Fibroblast of skin of right quadriceps (primary cell): ENCODE measurements at regions not wholly inside any gene's neighbourhood (a gene's known extent, or its start where the extent isn't known, plus 50 kb on each side); places are given as distances from the start of the nearest gene placed in this dataset.
A peak's percentile ranks its signal among the peaks of the same experiment; 100 is the strongest.

Source experiments
- DNase-seq: peaks from one replicate; pipeline ENCODE4 v3.0.0-alpha.2; 2013

DNA sequence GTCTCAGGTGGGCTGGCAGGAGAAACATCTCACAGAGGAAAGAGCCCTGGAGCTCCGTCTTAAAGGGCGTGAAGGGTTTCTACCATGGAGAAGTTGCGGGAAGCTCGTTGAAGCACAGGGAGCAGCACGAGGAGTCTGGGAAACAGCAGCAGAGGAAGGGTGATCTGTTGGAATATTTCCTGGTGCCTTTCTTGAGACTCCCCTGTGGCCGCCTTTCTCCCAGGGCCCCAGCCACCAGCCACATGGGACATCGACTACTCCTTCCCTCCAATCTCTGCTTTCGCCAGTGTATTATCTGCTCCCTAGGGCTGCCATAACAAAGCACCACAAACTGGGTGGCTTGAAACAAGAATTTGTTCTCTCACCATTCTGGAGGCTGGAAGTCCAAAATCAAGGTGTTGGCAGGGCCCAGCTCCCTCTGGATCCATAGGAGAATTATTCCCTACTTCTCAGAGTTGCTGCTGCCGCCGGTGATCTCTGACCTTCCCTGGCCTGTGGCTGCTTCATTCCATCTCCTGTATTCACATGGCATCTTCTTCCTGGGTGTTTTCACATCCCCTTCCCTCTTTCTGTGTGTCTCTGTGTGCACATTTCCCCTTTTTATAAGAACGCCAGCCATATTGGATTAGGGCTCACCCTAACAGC, 152.8 kb upstream of the GSC start:
- DNase-seq: no peak

DNA sequence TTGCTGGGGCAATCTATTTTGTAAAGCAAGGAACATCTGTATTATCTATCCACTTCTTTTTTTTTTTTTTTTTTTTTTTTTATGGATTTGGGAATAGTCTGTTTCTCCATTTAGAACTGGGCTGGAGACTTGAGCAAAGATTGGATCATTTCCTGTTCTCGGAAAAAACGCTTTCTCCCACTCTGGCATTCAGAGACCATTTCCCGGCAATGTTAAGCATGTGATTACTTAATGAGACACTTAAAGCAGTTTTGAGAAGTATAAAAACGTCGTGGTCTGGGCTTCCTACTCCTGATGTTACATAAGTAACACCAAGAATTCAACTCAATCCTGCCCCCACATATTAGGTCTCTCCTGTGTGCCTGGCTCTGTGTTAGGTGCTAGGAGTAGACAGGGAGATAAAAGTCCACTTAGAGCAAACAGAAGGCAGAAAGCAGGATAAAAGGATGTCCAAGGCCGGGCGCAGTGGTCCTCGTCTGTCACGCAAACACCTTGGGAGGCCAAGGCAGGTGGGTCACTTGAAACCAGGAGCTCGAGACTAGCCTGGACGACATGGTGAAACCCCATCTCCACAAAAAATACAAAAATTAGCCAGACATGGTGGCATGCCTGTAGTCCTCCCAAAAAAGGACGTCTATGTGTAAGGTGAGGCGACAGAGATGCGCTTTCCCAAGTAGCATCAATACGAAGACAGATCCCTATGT, 152.1 kb upstream of the GSC start:
- DNase-seq: peak; percentile 32

DNA sequence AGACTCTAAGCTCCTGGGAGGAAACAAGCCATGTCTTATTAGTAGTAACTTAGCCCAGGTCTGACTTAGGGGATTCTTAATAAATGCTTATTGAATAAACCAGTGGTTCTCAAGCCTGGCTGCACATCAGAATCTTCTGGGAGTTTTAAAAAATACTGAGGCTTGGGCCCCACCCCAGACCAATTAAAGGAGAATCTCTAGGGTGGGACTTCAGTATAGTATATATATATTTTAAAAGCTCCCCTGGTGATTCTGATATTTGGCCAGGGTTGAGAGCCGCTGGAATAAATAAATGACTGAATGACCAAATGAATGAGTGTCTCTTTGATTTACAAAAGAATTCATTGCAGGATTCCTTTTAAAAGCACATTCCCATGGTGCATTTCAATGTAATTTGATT, 151.5 kb upstream of the GSC start:
- DNase-seq: peak; percentile 8

DNA sequence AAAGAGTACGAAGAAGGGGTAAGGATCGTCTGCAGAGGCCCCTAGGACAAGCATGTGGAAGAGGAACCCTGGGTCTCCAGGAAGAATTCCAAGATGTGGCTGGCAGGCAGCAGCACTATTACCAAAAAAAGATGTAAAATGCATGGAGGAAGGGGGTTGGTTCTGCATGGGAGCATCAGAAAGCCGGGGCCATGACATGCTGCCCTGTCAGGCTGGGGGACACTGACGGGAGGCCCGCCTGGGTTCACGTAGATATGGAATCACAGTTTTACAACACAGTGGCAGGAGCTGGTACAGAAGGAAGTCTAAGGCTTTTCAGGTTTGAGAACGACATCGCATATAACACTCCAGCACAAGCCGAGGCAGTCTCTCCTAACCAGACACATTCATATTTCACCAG, 150.0 kb upstream of the GSC start:
- no peak for DNase-seq

DNA sequence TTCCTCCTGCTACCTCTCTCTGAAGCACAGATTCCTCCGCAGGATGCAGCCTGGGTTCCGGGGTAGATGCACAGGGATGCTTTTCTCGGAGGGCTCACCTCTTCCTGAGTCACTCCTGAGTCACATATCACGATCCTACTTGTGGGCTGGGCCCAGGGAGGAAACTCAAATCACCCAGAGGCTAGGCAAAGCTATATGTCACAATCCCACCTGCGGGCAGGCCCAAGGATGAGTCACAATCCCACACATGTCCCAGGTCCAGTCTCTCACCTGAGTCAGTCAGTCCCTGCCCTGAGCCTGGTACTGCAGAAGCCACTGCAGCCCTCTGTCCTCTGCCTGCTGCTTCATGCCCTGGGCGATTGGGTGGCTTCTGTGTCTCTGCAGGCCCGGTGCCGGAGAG, 149.0 kb upstream of the GSC start:
- DNase-seq: no peak

DNA sequence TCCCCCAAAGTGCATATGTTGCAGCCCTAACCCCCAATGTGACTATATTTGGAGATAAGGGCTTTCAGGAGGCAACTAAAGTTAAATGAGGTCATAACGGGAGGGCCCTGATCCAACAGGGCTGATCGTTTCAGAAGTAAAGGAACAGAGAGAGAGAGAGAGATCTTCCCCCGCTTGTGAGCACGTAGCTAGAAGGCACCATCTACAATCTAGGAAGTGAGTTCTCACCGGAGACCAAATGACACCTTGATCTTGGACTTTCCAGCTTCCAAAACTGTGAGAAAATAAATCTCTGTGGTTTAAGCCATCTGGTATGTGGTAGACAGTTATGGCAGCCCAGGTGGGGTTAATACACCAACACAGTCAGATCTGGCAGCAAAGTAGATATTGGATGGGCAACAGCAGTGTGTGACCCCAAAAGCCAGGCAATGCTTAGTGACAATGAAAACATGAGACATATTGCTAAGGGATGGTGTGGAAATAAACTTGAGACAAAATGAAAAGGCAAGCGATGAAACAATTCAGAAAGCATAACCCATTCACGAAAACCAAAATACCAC, 147.2 kb upstream of the GSC start:
- no peak for DNase-seq

DNA sequence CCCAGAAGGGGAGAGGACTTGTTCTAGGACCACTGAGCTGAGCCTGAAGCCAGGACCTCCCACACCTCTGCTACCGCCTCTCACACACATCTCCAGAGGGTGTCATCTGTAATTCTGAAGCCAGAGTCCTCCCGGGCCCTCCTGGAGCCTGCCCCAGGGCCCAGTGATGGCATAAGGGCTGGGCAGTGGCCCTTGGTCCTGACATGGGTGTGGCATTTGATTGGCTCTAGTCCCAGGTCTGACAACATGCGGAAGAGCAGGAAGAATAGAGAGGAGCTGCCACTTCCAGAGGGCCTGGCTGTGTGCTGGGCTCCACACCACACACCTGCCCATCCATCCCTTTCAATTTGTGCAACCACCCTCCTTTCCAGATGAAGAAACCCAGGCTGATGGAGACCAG, 144.3 kb upstream of the GSC start:
- DNase-seq: no peak

DNA sequence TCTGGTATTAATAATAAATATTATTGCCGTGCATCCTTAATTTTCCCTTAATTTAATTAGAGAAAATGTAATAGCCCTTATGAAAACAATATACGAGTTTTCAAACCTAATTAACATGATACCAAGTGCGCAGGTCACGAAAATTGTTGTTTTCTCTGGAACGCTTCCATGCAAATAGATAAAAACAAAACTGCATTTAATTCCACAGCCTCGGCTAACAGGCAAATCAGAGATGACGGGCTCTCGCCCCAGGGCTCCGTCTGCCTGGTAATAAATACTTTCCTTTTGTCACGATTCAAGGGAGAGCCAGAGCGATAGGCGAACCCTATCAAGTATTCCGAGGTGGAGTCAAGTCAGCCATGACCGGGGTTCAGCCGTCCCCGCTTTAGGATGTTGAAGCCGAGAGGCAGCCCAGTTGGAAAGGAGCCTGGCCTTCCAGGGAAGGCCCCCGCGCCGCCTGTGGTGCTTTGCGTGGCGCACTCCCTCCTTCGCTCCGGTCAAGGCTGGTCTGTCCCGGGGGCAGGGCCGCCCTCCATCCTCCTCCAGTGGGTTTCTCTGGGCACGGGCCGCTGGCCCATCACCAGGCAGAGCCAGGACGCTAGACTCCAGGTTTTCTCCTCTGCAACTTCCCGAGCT, 137.8 kb upstream of the GSC start:
- DNase-seq: no peak

DNA sequence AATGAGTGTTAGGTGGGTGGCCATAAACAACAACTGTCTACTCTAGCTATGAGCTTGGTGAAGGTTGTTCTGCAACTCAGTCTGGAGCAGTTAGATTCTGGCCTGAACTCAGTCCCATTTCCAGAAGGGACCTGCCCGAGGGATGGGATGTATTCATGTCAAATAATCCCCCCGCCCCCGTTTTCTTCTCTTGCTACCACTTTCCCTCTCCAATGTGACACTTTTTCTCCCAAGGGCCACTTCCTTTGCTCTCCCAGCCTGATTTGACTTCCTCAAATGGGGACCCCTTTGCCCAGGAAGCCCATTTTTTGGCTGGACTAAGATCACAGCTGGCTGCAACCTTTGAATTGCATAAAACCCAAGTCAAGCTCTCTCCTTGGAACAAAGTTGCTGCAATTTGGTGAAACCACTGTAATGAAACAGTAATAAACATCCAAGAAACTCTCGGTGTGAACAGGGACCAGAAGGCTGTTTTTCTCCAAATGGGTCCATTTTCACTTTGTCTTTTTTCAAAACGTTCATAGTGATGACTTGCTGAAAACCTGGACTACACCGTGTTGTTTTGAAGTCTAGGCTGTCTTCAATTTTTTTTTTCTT, 137.2 kb upstream of the GSC start:
- no peak for DNase-seq

DNA sequence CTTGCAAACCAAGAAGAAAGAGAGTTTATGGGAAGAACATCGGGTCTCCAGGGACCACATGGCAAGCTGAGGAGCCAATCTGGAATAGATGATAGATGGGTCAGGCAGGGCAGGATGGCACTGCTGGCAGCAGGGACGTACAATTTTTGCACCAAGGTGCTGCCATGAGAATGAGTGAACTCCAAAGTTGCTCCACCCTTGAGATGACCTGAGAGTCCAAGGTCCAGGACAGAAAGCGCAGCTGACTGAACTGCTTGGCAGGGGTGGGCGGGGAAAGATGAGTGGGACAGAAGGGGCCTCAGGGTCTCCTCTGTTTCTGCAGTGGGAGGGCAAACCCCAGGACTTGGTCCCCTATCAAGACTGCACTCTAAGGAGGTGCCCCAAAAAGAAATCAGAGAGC, 136.7 kb upstream of the GSC start:
- DNase-seq: no peak

DNA sequence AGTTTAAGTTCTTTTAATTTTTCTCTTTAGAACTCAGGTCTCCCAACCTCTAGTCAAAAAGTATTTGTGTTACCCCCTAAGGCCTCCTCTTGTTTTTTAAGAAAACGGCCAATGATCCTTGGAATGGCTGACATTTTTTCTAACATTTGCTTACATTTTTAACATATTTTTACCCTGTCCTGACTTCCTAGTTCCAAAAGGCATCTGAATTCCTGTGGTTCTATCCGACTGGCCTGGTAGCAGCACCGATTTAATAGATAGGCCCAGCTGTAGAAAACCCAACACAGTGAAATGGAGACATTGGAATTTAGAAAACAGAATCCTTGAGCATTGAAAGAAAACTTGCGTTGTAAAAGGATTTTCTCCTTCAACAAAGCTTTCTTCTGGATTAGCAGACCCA, 134.7 kb upstream of the GSC start:
- DNase-seq: peak; percentile 67

DNA sequence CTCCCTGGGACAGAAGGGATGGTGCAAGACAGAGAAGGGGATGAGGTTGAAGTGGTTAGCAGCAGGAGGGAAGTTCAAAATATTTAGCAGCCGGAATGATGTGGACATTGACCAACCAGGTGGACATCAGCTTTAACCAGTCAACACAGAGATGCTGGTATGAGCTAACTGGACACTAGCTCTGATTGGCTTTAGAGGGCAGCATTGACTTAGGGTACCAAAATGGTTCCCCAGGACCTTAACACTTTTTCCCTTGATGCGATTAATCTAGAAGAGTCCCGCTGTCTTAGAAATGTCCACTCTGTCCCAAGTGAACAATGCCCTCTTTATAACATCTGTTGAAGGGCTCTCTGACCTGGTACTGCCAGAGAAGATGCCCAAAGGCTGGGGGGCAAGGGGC, 134.0 kb upstream of the GSC start:
- DNase-seq: no peak

DNA sequence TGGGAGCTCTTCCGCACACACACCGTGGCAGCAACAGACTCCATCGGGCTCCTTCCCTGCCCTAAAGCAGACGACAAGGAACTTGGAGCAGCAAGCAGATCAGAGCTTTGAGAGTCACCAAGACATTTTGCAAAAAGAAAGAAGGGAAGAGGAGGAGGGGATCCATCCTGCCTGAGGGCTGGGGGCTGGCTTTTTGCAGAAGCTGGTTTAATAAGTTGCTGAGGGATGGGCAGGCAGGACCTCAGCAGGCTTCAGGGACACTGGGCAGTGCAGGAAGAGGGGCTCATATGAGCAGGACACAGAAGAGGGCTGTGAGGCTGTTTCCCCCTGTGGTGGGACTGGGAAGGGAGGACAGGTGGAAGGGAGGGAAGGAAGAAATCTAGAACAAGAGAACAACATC, 133.4 kb upstream of the GSC start:
- no peak for DNase-seq

DNA sequence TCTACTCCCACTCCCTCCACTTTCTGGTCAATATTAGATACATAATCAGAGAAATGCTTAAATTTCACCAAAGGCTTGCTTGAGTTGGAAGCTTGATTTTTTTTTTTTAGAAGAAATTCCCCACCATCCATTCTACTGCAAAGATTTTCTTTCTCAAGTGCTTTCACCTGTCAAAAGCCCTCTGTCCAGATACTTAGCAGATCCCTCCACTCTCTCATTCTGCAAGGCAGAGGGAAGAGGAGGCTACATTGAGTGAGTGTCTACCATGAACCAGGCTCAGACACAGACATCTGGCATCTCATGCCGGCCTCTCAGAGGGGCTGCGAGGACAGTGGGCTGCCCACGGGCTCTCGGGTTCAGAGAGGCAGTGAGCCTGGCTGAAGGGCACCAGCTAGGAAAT, 127.6 kb upstream of the GSC start:
- DNase-seq: no peak

DNA sequence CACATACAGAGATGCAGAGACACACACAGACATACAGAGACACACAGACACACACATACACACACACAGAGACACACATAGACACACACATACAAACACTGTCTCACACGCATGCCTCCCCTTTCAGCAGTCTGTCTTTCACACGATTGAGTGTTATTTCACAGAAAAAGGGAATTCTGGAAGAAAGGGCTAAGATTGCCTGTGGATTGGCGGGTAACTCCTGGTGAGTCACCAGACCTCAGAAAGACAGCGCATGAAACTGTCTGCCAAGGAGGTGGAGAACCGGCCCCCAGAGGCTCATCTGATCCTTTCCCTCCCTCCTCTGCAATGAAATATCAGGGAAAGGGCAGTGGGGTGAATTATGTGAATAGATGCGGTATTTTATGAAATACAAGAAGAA, 127.2 kb upstream of the GSC start:
- peak; percentile 60 for DNase-seq

DNA sequence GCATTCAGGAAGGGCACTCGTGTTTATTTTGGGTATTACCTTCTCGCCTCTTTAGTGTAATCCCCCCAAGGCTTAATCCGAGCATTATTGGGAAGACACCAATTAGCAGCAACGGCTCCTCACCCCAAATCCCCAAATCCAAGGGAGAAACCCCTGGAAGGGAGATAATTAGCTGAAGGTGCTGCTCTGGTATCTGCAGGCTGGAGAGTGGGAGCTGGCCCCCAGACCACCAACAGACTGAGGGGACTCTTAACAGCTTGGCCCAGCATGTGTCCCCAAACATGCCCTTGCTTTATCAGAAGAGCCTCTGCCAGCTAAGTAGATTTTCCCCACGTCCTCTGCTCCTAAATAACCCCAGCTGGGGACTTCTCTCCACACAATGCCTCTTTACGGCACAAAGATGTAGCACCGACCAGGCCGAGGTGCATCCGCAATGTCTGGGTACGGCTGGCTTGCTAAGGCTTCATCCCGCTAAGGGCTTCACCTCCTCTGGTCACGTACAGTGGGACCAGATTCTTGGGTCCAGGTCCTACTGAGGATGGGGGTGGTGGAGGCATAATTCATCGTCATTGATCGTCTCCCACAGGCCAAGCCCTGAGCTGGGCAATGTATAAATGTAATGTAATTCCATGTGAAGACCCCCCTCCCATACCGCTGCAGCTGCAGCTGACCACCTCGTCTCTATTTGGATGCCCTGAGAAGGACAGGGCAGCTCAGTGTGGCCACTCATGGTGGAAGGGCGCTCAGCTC, 123.7 kb upstream of the GSC start:
- DNase-seq: no peak

DNA sequence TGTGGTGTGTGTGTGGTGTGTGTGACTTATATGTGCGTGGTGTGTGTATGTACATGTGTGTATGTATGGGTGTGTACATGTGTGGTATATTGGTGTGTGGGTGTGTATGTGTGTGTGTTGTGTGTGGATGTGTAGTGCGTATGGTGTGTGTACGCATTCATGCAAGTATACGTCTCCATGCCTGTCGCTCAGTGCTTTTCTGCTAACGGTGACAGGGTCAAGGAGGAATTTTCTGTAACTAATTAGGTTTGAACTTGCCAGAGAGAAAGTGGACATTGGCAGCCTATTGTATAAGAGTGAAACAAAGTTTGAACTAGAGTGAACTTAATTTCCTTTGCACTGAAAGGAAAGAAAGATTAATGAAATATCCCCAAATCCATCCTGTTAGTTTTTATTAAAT, 120.9 kb upstream of the GSC start:
- DNase-seq: no peak

DNA sequence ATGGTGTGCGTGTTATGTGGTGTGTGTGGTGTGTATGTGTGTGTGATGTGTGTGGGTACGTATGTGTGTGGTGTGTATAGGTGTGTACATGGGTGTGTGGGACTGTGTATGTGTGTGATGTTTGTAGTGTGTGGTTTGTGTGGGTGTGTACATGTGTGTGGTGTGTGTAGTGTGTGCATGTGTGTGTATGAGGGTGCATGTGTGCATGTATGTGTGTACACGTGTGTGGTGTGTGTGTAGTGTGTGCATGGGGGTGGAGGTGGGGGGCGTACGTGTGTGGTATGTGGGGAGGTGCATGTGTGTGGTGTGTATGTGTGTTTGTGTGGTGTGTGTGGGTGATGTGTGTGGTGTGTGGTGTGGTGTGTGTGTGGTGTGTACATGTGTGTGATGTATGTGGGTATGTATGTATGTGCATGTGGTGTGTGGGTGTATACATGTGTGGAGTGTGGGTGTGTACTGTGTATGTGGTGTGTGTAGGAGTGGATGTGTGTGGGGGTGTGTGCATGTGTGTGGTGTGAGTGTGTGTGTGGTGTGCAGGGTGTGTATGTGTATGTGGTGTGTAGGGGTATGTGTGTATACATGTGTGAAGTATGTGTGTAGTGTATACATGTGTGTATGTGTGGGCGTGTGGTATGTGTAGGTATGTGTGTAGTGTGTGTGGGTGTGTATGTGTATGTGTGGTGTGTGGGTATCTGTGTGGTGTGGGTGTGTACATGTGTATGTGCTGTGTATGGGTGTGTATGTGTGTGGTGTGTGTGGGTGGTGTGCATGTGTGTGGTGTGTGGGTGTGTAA, 119.8 kb upstream of the GSC start:
- DNase-seq: no peak

DNA sequence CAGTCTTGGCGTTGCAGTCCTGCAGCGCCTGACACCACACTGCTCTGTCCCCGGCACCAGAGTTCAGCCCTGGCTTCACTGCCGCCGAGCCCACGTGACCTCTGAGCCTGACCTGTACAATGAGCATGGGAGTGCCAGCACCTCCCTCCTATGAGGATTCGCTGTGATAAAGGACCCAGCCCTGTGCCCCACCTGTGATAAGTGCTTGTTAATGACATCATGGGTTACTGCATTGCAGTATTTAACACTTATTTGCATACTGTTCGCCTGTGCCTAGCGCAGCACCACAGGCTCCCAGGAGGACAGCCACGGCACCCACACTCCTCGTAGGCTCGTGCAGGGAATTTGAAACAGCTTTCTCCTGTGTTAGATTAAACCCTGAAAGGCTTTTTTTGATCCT, 118.2 kb upstream of the GSC start:
- no peak for DNase-seq

DNA sequence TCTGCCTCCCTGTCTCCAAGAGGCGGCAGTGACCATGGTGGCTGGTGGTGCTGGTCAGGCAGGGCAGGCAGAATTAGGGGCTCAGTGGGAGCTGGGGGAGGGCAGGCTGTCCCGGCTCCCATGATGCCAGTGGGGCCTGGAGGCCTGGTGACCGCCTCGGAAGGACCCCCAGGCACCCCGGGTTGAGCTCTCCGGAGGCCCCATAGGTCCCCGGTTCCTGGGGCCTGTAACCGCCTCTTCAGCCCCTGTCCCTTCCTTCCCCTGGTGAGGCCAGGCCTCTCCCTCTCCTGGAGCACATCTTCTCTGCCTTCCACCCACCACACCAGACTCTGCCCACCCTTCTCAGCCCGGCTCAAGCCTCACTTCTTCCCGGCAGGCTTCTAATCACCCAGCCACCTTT, 117.7 kb upstream of the GSC start:
- no peak for DNase-seq

DNA sequence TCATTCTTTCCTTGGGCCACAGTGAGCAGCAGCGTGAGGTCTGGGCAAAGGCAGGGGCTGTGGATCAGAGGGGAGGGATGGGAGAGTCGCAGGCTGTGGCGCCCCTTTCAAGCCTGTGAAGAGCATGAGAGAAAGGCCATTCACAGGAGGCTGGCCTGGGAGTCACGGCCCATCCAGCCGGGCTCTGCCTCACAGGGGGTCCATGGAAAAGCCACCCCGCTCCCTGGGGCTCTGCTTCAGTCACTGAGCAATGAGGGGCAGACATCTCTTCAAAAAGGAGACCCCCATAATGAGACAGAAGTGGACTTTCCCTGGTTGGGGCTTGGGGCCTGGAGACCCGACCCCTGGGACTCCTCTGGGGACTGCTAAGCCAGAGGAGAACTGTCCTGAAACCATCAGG, 117.0 kb upstream of the GSC start:
- DNase-seq: no peak

DNA sequence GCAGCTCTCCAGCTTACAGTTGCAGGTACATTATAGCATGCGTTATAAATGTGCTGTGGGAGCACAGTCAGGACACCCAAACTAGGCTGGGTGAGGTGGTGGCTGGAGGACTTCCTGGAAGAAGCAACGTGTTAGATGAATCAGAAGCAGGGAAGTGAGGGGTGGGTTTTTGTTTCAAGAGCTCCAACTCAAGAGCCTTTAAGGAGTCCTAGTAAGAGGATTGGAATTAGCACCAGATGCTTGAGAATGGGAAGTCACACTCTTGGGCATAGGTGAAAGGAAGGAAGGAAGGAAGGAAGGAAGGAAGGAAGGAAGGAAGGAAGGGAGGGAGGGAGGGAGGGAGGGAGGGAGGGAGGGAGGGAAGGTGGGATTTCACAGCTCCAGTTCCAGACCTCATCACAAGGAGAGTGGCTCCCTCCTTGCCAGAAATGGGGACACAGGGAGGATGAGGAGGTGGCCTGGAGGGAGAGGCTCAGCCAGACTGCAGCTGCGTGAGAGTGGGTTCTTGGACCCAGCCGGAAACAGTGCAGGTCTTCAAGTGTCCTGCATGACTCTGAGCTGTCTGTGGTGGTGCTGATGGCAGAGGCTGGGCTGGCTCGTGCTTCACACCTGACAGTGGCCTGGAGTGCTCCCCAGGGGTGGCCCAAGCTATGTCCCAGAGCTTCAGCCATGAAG, 115.7 kb upstream of the GSC start:
- DNase-seq: no peak
